Muscle of arm (tissue), 1 donor: ENCODE measurements at regions not wholly inside any gene's neighbourhood (a gene's known extent, or its start where the extent isn't known, plus 50 kb on each side); places are given as distances from the start of the nearest gene placed in this dataset.
"Not testable (repeated sequence)": the region's sequence is repeated elsewhere in the genome, so short reads cannot be mapped to it uniquely, and the experiment has no call there.

Source experiments
- DNase-seq: peaks from one replicate; pipeline ENCODE4 v3.0.0-alpha.2; 2013

- DNase-seq: peak; percentile 94
Measured at GRCh38 chr11:16605894-16606783, 132.3 kb upstream of the C11orf58 start.

DNA sequence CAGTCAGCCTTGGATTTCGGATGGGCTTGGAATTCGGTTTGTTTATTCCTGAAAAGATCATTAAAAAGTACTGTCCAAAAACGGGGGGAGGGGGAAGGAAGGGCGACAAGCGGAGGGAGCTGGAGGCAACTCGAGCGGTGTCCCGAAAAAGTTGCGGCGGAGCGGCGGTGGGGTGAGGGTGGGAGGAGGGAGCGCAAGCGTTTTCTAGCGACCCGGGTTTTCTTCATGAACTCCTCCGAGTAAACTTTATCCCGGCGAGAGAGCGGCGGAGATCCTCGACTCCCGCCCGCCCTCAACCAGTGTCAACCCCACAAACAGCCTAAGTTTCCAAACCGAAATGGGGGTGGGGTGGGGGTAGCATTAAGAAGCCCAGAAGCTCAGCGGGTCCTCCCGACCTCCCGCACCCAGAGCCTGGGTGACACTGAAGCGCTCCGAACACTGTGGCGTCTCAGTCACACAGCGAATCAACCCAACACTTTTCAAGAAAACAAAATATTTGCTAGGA, 133.0 kb upstream of the C11orf58 start:
- peak; percentile 54 for DNase-seq

GRCh38 chr11:16604794-16605388, 133.6 kb upstream of the C11orf58 start:
- DNase-seq: no peak

GRCh38 chr11:16603890-16604793, 134.3 kb upstream of the C11orf58 start:
- peak; percentile 40 for DNase-seq

DNA sequence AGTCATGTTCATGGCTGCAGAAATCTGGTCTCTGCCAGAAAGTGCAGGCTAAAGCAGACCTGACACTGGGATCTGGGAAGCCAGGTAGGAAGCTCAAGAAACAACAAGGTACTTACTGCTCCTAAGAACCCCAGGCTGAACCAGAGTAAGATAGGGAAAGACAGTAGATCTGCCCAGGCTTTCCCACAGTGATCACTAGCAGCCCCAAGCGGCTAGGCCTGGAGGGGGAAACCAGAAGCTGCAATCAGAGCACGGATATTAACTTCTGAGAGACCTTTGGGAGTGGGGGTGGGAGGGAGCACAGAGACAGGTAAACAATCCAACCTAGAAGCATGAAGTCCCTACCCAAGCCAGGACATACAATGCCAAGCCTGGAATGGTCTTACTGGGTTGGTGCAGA, 135.2 kb upstream of the C11orf58 start:
- DNase-seq: no peak

DNA sequence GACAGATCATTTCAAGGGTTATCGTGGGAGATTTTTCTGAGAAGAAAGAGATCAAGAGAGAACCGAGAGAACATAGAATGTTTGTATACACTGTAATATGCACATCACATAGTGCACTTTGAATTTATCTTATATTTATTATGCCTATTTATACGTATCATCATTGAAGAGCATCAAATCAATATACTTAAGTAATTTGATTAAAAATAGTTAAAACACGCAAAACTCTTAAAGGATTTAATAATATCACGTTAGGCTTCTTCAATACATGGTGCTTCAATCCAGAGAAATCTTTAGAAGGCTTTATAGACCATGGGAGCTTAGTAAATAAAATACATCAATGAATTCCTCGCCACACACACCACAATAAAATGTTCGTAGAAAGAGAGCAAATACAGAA, 139.5 kb upstream of the C11orf58 start:
- no peak for DNase-seq

DNA sequence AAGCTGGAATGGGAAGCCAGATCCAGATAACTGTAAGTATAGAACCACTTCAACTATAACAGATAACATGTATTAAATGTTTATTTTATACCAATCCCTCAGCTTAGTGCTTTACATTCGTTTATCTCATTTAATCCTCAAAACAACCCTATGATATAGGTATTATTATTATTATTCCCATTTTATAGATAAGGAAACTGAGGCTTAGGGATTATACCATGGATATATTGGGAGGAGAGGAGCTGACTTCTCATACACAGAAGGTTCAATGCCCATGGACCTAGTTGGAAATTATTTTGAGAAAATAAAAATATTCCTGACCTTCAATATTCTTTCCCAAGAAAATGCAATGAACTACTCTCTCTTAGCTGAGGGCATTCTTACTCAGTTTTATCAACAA, 140.4 kb upstream of the C11orf58 start:
- DNase-seq: no peak

DNA sequence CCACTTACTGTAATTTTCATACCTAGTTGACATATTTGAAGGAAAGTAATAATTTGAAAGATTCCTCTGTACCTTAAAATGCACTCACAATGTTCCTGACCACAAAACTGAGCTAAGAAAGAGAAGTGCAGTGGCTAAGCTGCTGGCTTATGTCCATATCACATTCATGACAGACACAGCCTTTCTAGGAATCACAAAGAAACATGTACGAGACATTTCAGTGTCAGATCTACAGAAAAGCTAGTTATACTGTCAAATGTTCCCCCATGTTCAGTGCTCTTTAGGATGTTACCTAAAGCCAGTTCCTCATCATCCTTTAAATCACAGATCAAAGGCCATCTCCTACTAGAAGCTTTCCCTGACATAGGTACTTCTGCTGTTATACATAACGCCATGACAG, 142.2 kb upstream of the C11orf58 start:
- no peak for DNase-seq

DNA sequence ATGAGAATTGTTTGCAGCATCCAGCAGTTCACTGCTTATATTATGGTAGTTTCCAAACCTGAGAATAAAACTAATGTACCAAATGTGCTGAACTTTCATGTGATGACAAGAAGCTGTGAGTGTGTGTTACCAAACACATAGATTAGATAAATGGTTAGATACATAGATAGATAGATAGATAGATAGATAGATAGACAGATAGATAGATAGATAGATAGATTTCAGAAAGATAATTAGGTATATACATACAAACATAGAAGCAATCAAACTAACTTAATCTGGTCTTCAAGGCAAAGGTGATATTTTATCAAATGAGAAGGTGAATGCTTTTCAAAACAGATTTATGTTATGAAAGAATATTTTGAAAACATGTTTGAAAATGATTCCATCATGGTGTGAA, 147.3 kb upstream of the C11orf58 start:
- DNase-seq: no peak

- DNase-seq: no peak
Measured at GRCh38 chr11:16587670-16588069, 150.8 kb upstream of the C11orf58 start.

- DNase-seq: no peak
Measured at GRCh38 chr11:16584569-16584968, 153.9 kb upstream of the C11orf58 start.

DNA sequence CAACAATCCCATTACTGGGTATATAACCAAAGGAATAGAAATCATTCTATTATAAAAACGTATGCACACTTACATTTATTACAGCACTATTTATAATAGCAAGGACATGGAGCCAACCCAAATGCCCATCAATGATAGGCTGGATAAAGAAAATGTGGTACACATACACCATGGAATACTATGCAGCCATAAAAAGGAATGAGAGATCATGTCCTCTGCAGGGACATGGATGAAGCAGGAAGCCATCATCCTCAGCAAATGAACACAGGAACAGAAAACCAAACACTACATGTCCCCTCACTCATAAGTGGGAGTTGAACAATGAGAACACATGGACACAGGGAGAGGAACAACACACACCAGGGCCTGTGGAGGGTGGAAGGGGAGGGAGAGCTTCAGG, 157.4 kb upstream of the C11orf58 start:
- not testable (repeated sequence) for DNase-seq

- DNase-seq: no peak
Measured at GRCh38 chr11:16577490-16577889, 161.0 kb upstream of the C11orf58 start.

DNA sequence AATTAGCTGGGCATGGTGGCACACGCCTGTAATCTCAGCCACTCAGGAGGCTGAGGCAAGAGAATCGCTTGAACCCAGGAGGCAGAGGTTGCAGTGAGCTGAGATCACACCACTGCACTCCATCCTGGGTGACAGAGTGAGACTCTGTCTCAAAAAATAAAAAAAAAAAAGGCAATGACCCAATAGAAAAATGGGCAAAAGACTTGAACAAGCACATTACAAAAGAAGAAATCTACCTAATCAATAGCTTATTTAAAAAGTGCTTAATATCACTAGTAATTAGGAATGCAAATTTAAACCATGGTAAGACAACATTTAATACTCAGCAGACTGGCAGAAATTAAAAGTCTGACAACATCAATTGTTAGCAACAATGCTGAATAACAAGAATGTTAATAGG, 163.6 kb upstream of the C11orf58 start:
- not testable (repeated sequence) for DNase-seq

GRCh38 chr11:16572945-16573344, 165.5 kb upstream of the C11orf58 start:
- DNase-seq: no peak

DNA sequence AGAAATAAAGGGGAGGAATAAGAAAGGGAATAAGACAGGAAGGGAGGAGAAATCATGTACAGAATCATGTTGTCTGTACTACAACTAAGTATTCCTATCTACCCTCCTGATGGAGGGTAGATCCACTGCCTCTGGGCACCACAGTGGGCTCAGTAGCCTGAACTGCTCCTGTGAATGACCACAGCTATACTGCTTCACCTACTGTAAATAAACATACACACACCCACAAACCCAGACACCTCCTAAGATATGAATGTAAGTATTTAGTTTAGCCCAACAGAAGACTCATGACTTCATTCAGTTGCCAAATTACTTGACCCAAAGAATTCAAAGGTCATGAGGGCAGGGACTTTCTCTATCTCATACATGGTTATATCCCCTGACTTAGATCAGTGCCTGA, 177.3 kb upstream of the C11orf58 start:
- DNase-seq: no peak

GRCh38 chr11:16558494-16558893, 180.0 kb upstream of the C11orf58 start:
- DNase-seq: no peak

GRCh38 chr11:16555956-16556355, 182.5 kb upstream of the C11orf58 start:
- DNase-seq: no peak

DNA sequence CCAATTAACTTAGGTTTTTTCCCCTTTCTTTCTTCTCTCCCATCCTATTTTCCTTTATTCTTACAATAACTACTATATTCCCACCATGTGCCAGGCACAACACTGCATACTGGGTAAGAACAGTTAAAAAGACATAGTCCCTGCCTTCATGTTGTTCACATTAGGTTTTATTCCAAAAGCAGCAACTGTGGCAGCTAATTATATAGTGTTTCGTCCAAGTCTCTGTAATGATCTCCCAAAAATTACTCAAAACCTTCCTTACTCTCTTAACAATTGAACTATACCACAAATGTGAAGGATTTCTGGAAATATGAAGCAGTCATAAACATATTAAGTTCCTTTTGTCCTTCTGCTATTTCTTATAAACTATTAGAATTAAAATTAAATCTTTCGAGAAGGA, 184.1 kb upstream of the C11orf58 start:
- no peak for DNase-seq

DNA sequence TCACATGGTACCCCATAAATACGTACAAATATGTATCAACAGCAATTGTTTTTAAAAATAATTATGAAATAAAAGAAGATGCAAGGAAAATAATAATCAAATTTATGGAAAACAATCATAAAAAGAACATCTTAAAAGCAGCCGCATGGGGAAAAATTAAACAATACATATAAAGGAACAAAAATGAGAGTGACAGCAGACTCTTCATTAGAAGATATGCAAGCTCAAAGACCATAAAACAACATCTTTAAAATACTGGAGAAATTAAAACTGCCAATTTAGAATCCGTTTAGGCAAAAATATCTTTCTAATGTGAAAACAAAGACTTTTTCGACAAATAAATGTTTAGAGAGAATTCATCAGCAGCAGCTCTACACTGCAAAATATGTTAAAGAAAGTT, 190.6 kb upstream of the C11orf58 start:
- no peak for DNase-seq

DNA sequence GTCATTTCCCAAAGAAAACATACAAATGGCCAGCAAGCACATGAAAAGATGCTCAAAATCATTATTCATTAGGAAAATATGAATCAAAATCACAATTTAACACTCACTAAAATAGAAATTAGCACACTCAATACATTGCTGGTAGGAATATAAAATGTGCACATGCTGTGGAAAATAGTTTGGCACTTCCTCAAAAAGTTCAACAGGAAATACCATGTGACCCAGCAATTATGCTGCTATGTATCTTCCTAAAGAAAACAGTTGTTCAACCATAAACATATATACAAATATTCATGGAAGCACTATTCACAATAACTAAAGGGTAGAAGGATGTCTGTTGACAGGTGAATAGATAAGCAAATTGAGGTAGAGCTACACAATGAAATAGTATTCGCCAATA, 187.3 kb upstream of the SOX6 start:
- no peak for DNase-seq

- no peak for DNase-seq
Measured at GRCh38 chr11:16542353-16542752, 186.0 kb upstream of the SOX6 start.
